A204.1 (cell line): ENCODE measurements at regions not wholly inside any gene's neighbourhood (a gene's known extent, or its start where the extent isn't known, plus 50 kb on each side); places are given as distances from the start of the nearest gene placed in this dataset.

ENCODE experiments used
- FAIRE-seq: peaks from 2 replicates; lab custom pipeline; 2012; peaks lifted over from hg19 to GRCh38; lab: Jason Lieb, UNC

- FAIRE-seq: no peak
These were observed 187.4 kb upstream of the RREB1 start for GRCh38 chr6:6920114-6920986.

- no peak for FAIRE-seq
These were observed 186.8 kb upstream of the RREB1 start for GRCh38 chr6:6920987-6921313.

- FAIRE-seq: no peak
These were observed 185.6 kb upstream of the RREB1 start for GRCh38 chr6:6922166-6922565.

GRCh38 chr6:6923605-6924004 is 184.2 kb upstream of the RREB1 start:
- FAIRE-seq: no peak

- no peak for FAIRE-seq
These were observed 183.1 kb upstream of the RREB1 start for GRCh38 chr6:6924708-6925107.

GRCh38 chr6:6925391-6926164 is 182.2 kb upstream of the RREB1 start:
- no peak for FAIRE-seq

GRCh38 chr6:6926856-6927255 is 180.9 kb upstream of the RREB1 start:
- FAIRE-seq: no peak

GRCh38 chr6:6927521-6928361 is 180.0 kb upstream of the RREB1 start:
- no peak for FAIRE-seq

GRCh38 chr6:6930223-6930880 is 177.4 kb upstream of the RREB1 start:
- FAIRE-seq: no peak

- FAIRE-seq: no peak
These were observed 176.4 kb upstream of the RREB1 start for GRCh38 chr6:6931071-6932025.

- FAIRE-seq: no peak
These were observed 175.4 kb upstream of the RREB1 start for GRCh38 chr6:6932341-6932740.

- no peak for FAIRE-seq
These were observed 174.8 kb upstream of the RREB1 start for GRCh38 chr6:6932968-6933367.

GRCh38 chr6:6940031-6941025 is 167.4 kb upstream of the RREB1 start:
- FAIRE-seq: no peak

GRCh38 chr6:6941201-6941600 is 166.6 kb upstream of the RREB1 start:
- no peak for FAIRE-seq

- FAIRE-seq: no peak
These were observed 165.7 kb upstream of the RREB1 start for GRCh38 chr6:6942091-6942490.

- FAIRE-seq: no peak
These were observed 164.9 kb upstream of the RREB1 start for GRCh38 chr6:6942831-6943230.

- FAIRE-seq: no peak
These were observed 164.3 kb upstream of the RREB1 start for GRCh38 chr6:6943421-6943820.

- no peak for FAIRE-seq
These were observed 161.3 kb upstream of the RREB1 start for GRCh38 chr6:6946206-6947155.
